NCI-H748 (cell line): ENCODE measurements at regions not wholly inside any gene's neighbourhood (a gene's known extent, or its start where the extent isn't known, plus 50 kb on each side); places are given as distances from the start of the nearest gene placed in this dataset.
"Not testable (repeated sequence)": the region's sequence is repeated elsewhere in the genome, so short reads cannot be mapped to it uniquely, and the experiment has no call there.

Source experiments
- DNase-seq: peaks from one replicate; lab custom pipeline; 2025; ENCODE audit not compliant: unreplicated experiment; lab: John Stamatoyannopoulos, UW

- no peak for DNase-seq
Measured at GRCh38 chr3:137583256-137583655, 180.9 kb upstream of the SOX14 start.

- no peak for DNase-seq
Measured at GRCh38 chr3:137588871-137589270, 175.2 kb upstream of the SOX14 start.

DNA sequence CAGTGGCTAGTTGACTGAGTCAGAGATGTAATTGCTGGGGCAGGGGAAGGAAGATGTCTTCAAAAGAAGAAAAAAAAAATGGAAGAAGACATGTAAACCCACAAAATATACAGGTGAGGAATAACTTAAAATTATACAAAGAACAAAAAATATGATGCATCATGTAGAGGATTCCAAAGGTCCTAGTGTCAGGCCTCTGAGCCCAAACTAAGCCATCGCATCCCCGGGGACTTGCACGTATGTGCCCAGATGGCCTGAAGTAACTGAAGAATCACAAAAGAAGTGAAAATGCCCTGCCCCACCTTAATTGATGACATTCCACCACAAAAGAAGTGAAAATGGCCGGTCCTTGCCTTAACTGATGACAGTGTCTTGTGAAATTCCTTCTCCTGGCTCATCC is 168.7 kb upstream of the SOX14 start:
- DNase-seq, result not testable (repeated sequence)

DNA sequence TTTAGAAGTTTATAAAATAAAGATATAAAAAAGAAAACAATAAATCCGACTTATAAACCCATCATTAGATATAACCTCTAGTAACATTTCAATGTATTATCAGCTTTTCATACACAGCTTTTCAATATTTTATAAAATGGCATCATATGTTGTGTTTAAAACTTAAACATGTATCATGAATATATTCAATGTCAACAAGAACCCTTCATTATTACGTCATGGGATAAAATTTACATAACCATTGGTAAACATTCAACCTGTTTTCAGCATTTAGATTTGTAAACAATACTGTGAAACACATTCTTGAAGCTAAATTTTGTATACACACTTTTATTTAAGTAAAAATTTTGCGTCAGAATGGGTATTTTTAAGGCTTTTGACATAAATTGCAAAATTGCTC is 153.4 kb upstream of the SOX14 start:
- no peak for DNase-seq

- no peak for DNase-seq
Measured at GRCh38 chr3:137612291-137612690, 151.8 kb upstream of the SOX14 start.

GRCh38 chr3:137615659-137616418 is 148.3 kb upstream of the SOX14 start:
- DNase-seq, result no peak

GRCh38 chr3:137641879-137642704 is 122.0 kb upstream of the SOX14 start:
- DNase-seq, result no peak

GRCh38 chr3:137642831-137643230 is 121.3 kb upstream of the SOX14 start:
- DNase-seq, result peak; percentile 9

DNA sequence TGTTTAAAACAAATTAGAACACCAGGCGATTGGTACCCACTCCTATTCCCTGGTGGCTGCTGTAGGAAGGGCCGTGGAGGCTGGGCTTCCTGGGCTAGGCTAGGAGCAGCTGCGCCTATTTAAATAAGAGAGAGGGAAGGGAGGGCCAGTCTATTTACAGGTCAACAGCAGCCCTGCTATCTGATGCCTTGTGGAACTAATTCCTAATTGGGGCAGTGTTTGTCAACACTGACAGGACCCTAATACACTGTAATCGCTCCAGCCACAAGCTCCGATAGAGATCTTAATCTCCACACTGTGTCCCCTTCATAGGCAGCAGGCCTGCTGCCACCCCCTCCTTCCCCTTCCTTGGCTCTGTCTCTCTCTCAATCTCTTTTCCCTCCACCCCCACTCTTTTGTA is 116.9 kb upstream of the SOX14 start:
- no peak for DNase-seq

DNA sequence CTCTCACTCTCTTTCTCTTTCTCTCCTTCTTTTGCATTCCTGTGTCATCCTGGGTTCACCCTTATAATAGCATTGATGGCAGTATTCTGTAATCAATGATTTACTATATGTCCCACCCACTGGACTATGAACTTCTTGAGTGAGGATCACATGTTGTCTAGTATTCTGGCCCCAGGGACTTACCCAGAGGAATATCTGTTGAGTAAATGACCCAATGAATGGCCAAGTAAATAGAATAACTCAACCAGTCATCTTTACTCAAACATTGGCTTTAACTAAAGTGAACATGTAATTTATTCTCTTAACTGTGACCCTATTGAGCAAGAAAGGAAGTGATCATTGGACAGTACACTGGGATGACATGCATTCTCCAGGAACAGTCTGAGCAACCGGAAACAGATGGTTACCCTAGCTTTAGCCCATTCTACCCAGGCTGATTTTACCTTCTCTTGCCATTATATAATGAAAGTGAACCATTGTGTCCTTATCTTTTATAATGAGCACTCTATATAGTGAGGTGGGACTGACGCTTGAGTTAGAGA is 94.5 kb upstream of the SOX14 start:
- no peak for DNase-seq

DNA sequence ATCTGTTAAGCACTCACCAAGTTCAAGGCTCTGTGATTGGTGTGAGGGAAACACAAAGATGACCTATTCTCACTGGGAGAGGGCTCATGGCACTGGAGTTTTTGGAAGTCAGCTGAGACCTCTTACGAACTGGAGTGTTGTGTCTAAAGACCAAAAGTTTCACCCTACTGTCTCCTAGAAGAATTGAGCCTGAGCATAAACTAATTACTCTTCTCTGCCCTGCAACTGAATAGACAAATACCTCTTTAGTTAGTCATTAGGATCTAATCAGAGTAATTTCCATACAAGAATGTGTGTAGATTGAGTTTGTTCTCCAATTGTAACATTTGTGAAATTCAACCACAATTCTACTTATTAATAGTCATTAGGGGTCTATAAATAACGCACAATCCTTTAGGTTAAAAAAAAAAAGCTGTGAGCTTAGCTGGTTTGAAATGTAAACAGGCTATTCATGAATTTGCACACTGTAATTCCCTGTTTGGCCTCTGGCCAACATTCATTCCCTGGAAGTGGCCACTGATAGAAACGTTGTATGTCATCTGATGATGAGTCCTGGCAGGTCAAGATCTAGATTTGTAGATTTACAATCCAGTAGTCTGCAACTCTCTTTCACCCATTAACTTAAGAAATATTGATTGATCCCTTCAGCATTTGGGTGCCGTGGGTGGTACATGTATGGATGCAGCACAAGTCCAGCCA is 76.8 kb upstream of the SOX14 start:
- peak; percentile 9 for DNase-seq

DNA sequence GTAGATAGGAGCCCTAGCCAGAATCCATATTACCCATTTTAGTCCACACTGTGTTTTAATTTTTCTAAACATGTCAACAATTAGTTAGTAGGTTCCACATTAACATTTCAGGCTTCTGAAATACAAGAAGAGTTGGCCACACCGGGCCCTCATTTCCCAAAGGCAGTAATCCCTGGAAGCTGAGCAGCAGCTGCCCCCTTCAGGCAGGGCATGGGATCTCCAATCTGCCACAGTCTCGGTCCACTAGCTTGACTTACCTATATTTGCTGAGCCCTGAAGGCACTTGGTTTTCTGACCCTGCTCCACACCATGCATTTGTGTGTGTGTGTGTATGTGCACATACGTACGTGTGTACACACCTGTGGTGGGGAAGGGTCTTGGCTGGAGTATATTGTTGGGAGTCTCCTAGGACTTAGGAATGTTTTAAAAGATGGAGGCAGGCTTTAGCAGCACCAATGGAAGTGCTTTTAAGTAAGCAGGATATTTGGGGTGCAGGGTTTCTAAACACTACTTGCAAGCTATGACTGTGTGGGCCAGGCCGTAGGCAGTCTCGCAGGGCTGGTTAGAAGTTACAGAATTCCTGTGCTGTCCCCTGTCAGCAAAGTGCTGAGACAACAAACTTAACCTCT is 71.2 kb upstream of the SOX14 start:
- peak; percentile 23 for DNase-seq

GRCh38 chr3:137693791-137694190 is 70.3 kb upstream of the SOX14 start:
- DNase-seq, result no peak

DNA sequence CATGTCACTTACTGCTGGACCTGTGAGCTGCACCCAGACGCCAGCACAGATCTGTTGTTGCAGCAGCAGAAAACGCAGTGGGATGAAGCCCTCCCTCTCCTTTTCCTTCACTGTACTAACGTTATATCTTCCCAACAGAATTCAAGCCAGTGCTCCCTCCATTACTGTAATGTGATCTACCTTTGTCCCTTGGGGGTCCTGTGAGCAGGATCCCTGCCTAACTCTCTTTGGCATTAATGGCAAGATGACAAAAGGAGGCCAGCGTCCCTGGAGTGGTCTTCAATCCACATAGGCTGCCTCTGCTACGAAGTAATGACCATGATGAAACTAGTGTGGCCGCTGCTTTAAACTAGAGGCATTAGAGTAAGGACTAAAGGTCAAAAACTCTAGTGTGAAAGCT is 69.3 kb upstream of the SOX14 start:
- no peak for DNase-seq

DNA sequence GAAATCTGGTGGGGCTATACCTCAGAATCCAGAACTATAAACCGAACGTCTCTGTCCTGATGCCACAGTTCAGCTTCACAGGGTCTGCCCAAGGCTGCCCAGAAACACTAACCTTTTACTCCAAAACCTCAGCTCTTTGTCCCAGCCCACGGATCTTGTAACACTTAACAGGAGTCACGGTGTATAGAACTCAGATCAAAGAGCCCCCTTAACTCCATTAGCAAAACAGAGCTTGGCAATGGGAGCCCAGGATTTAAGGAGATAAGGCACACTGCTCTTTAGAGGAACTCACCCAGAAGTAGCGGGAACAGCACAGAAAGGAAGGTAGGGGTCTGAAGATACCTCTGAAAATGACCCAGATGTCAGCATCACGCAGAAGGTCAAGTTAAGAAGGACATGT is 68.8 kb upstream of the SOX14 start:
- no peak for DNase-seq

DNA sequence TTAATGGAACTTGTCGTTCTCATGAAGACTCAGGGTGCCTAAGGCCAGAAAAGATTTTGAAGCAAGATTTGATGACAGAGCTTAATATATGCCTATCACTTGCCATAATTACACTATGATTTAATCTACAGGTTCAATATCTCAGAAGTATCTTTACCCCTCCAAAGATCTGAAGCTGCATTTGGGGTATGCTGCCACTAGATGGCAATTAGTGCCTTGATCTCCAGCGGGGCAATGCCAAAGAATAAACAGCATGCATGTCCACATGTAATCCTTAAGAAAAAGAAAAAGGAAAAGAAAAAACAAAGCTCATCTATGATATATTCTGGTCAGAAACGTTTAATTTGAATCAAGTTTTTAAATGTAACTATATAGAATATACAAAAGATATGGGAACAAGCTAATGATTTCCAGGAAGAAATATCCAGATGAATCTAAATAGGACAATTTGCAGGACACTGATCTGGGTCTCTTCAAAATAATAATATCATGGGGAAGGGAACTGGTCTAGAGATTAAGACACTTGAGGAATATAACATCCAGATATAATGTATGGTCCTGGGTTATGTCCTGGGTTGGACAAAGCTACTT is 55.0 kb upstream of the SOX14 start:
- peak; percentile 29 for DNase-seq

- peak; percentile 55 for DNase-seq
Measured at GRCh38 chr3:137713965-137714364, 50.1 kb upstream of the SOX14 start.
